Endothelial cell of umbilical vein (primary cell): ENCODE measurements at regions not wholly inside any gene's neighbourhood (a gene's known extent, or its start where the extent isn't known, plus 50 kb on each side); places are given as distances from the start of the nearest gene placed in this dataset. TPM values are rescaled to one million over a fixed set of nuclear protein-coding genes. Genes with fewer than 3 reads are reported as not detected.

Experiments
- small RNA-seq: library from RNA; depleted of rRNA; stranded (forward); fragments of <200 nt; gene quantifications from one replicate; pipeline ENCODE3, GENCODE V24; 2012; ENCODE audit warnings: low replicate concordance, low read depth; ENCODE audit not compliant: insufficient read depth, insufficient read length

Small RNAs in the stretch of these regions (small RNA-seq; reads per million reads assigned to genes)
- gene AL158828.1 (not detected), gene RNU2-36P (0.88 reads per million)
